Stimulated activated CD4-positive, alpha-beta T cell treated with anti-CD3 and anti-CD28 coated beads, Interleukin-1b, Interleukin-23, amount 100 ng/mL, for 4 hours (primary cell): ENCODE measurements at regions not wholly inside any gene's neighbourhood (a gene's known extent, or its start where the extent isn't known, plus 50 kb on each side); places are given as distances from the start of the nearest gene placed in this dataset.

Source experiments
- DNase-seq, 2 donors: peaks; one replicate each; pipeline ENCODE4 v3.0.0-alpha.2; 2020; ENCODE audit warnings: low read depth in 2 of 2

DNA sequence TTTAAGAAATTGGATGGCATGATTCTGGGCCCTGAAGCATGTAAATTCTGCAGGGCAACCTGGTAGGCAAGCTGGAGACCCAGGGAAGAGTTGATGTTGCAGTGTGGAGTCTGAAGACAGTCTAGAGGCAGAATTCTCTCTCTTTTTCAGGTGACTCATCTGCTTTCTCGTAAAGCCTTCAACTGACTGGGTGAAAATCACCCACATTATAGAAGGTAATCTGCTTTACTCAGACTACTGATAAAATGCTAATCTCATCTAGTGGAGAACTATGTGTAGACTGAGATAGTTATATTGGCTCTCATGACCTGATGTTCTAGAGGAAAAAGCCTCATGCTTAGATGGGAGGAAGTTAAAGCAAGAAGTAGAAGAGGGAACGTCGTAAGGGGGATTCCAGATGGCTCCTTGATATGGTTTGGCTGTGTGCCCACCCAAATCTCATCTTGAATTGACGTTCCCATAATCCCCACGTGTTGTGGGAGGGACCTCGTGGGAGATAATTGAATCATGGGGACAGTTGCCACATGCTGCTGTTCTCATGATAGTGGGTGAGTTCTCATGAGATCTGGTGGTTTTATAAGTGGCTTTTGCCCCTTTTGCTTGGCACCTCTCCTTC, 723.8 kb downstream of the BCL11B start:
- peak; percentile 21 to 24 for DNase-seq

DNA sequence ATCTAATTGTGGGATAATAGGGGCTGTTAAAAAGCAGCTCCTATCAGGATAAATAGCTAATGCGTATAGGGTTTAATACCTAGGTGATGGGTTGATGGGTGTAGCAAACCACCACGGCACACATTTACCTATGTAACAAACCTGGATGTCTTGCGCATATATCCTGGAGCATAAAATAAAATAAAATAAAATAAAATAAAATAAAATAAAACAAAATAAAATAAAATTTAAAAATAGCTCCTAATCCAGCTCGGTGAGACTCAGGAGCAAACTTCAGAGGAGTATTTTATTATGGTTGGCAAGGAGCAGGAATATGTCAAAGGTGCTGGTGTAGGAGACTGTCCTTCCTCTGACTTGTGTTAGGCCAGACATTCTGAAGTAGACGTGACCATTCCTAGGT, 721.0 kb downstream of the BCL11B start:
- no peak for DNase-seq

DNA sequence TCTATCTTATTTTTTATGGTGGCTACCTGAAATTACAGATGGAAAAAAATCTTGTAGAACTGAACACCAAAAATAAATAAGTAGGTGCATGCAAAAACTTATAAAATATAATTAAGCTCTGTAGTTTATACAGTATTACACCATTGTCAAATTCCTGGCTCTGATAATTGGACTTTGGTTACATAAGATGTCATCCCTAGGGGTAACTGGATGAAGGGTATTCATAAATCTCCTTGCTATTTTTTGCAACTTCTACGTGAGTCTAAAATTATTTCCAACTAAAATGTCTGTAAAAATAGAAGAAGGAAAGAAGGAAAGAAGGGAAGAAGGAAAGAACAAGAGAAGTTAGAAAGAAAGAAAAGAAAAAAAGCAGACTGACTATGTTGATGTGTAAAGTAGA, 716.6 kb downstream of the BCL11B start:
- no peak for DNase-seq

- DNase-seq = no peak
Observed at GRCh38 chr14:98564006-98564405, 708.0 kb downstream of the BCL11B start.

DNA sequence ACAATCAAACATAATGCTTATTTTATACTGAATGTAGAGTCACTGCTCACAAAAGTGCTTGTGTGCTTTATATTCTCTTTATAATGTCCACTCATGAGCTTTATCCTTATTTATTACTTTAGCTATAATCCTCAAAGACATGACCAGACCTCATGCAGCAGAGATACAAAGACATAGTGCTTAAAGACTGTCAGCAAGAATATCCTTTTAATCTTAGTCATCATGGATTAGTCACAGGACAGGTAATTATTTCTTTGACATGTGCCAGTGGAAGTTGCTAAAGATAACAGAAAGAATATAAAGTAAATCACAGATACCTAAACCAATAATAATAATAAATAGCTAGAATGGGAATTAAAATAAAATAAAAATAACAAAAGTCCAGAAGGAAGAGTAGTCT, 707.5 kb downstream of the BCL11B start:
- DNase-seq = no peak

DNA sequence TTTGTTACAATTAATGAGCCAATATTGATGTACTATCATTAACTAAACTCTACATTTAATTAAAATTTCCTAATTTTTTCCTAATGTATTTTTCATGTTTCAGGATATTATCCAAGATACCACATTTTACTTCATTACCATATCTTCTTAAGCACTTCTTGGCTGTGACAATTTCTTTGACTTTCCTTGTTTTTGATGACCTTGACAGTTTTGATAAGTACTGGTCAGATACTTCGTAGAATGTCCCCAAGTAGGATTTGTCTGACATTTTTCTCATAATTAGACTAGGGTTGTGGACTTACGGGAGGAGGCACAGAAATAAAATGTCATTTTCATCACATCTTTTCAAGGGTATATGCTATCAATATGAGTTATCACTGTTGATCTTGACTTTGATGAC, 700.9 kb downstream of the BCL11B start:
- no peak for DNase-seq

- no peak for DNase-seq
Observed at GRCh38 chr14:98573082-98573481, 698.9 kb downstream of the BCL11B start.

GRCh38 chr14:98576463-98576862, 695.5 kb downstream of the BCL11B start:
- DNase-seq = no peak

DNA sequence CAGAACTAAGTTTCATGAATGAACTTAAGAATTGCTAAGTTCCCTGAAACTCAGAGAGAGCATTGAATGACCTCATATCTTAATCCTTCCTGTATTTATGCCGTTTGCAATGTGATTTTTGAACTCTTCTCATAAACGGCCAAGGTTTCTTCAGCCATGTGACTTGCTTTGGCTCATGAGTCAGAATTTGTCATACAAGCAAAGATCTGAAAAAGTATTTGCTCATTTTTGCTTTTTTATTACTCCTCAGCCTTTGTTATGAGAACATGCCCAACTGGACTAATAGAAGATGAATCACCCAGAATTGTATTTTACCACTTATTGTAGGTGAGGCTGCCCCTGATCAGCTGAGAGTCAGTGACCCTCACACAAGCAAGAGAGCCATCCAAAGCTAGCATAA, 693.8 kb downstream of the BCL11B start:
- no peak for DNase-seq

DNA sequence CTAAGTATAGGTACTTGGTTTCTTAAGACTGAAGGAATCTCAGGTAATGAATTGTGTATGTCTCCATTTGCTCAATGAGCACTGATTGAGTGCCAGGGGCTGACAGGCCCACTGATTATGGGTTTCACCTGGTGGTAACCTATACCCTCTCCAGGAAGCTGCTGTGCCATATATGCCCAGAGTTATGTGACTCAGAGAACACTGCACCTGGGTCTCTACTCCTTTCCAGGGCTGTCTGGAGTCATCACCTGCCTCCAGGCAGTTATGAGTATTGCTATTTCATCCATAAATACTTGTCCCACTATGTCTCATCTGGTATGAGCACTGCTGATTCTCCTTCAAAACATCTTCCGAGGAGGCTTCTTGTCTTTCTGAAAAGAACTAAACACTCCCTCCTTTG, 692.9 kb downstream of the BCL11B start:
- DNase-seq = no peak

- no peak for DNase-seq
Observed at GRCh38 chr14:98580131-98580678, 691.8 kb downstream of the BCL11B start.

- DNase-seq = no peak
Observed at GRCh38 chr14:98582276-98582675, 689.7 kb downstream of the BCL11B start.

GRCh38 chr14:98591161-98591560, 680.8 kb downstream of the BCL11B start:
- DNase-seq = no peak

- no peak for DNase-seq
Observed at GRCh38 chr14:98592611-98593170, 679.3 kb downstream of the BCL11B start.

- DNase-seq = no peak
Observed at GRCh38 chr14:98593361-98593761, 678.6 kb downstream of the BCL11B start.

DNA sequence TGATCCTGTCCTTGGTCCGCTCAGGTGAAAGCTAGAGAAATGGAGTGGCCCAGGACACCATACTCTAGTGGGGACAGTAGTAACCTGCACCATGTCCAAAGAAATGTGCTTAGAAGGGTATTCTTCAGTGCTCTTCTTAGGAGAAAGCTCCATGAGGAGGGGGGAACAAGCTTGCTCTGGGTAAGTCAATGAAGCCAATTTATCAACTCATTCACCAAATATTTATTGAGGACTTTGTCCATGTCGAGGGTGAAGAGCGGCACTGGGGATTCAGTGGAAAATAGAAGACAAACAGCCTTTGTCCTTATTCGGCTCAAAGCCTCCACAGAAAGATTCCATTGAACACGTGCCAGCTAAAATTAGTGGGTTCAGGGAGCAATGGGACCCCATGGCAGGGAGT, 677.8 kb downstream of the BCL11B start:
- no peak for DNase-seq

DNA sequence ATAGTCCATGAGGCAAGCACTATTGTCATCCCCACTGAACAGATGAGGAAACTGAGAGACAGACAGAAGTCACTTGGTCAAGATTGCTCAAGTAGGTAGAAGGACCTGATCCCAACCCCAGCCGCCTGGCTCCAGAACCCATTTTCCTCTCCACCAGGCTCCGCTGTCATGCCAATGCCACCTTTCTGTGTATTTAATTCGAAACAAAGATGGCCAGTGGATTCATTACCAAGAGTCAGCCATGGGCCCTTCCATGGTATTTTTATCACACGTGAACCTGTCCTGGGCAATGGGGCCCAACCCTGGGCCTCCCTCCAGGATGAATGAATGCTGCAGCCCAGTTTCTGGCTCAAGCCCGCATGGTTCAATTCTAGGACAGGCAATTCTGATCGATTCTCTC, 673.4 kb downstream of the BCL11B start:
- no peak for DNase-seq

DNA sequence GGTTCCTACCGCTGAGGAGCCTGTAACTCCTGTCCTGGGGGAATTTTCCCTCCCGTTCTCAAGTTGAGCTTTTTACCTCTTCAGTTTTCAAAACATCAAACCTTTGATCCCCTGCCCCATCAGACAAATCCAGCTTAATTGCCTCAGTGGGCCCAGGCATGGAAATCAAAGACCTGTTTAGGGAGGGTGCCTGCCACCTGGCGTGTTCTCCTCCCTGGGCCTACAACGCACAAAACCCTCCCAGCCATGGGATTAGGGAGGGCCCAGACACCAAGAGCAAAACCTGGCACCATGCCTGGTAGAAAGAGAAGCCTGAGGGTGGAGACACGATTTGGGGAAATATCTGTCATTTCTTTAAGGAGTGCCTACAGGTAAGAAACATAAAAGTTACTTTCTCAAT, 672.9 kb downstream of the BCL11B start:
- DNase-seq = no peak

- no peak for DNase-seq
Observed at GRCh38 chr14:98602983-98603382, 669.0 kb downstream of the BCL11B start.

DNA sequence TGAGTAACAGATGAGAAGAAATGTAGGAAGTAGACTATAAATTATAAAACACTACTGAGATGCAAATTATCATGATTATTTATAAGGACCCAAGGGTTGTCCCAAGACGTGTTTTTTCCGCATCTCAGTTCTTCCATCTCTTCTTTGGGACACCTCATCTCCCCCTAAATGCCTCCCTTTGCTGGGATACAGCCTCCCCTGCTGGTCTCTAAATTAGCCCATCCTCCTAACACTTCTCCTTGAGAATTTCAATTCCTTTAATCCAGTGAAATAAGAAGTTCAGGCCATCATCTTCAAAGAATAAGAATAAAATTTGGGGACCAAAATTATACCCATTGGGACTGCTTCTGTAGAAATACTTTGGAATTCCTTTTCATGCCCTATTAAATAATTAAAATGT, 667.0 kb downstream of the BCL11B start:
- no peak for DNase-seq

DNA sequence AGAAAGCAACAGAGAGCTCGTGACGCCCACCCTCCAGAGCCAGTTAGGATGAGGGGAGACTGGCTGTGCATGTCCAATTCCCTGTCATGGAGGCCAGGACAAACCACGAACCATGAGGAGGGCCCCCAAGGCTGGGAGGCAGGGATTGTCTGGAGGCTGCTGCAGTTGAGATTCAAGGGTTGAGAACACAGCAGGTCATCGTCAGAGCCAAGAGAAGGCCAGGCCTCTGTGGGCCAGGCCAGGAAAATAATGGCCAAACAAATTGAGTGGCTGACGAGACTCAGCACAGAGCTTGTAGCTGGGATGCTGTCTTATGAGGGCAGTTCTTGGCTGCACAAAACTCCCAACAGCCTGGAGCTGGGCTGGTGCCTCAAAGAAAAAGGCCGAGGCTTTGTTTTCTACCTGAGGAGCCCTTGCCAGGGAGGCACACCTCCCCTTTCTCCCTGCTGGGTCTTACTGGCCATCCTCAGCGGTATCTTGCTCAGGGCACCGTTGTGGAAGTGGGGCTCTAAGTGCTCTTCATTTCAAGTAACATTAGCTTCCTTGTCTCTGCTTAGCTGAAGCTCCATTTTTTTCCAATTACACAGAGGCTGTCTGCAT, 665.9 kb downstream of the BCL11B start:
- DNase-seq = no peak

DNA sequence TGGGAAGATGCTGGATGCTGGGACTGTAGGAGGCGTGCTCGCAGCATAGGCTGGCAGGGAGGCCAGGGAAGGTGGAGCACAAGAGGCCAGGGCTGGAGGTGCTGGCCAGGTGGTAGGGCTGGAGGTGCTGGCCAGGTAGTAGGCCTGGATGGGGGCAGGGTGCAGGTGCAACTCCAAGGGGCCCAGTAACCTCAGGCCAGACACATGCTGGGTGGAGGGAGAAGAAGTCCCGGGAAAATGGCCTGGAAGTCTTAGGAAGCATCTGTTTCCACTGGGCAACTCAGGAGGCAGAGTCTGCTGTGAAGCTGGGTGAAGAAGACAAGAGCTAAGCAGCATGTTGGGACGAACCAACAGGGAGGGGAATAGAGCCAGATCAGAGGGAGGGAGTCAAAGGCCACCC, 665.2 kb downstream of the BCL11B start:
- no peak for DNase-seq

- DNase-seq = no peak
Observed at GRCh38 chr14:98607341-98607910, 664.6 kb downstream of the BCL11B start.
